Transverse colon (tissue), 4 donors: ENCODE measurements at regions not wholly inside any gene's neighbourhood (a gene's known extent, or its start where the extent isn't known, plus 50 kb on each side); places are given as distances from the start of the nearest gene placed in this dataset.
"Not testable (repeated sequence)": the region's sequence is repeated elsewhere in the genome, so short reads cannot be mapped to it uniquely, and the experiment has no call there.

Experiments
- DNase-seq: peaks from one replicate; pipeline ENCODE4 v3.0.0-alpha.2; 2019
- H3K27ac ChIP-seq, 4 donors: fragments of 200-600 bp; sonication (generic); 2 replicates each; pipeline ENCODE4 v1.5.1; 2016 to 2018; ENCODE audit warnings: inconsistent platforms in 4 of 4
- H3K27me3 ChIP-seq: fragments of 200-600 bp; sonication (generic); 2 replicates; pipeline ENCODE4 v1.5.1; 2017; ENCODE audit warnings: inconsistent platforms
- H3K36me3 ChIP-seq, 4 donors: fragments of 200-600 bp; sonication (generic); 2 replicates each; pipeline ENCODE4 v1.5.1; 2017 to 2019; ENCODE audit warnings: inconsistent platforms in 4 of 4
- H3K4me1 ChIP-seq, 4 donors: fragments of 200-600 bp; sonication (generic); 2 replicates each; pipeline ENCODE4 v1.5.1; 2017 to 2020; ENCODE audit warnings: inconsistent platforms in 4 of 4
- H3K4me3 ChIP-seq, 4 donors: fragments of 200-600 bp; sonication (generic); 1 replicate in 1 of 4; 2 replicates in 3 of 4; pipeline versions ENCODE4 v1.5.1 to v1.6.1; 2017 to 2019; ENCODE audit warnings: inconsistent platforms in 4 of 4
- H3K9me3 ChIP-seq, 2 donors: fragments of 200-600 bp; sonication (generic); 2 replicates each; pipeline ENCODE4 v1.5.1; 2017 to 2019; ENCODE audit warnings: inconsistent platforms in 2 of 2
- CTCF ChIP-seq, 5 experiments: fragments of 200-600 bp in 3 of 5; fragments of 450-650 bp in 2 of 5; sonication (generic) in 3 of 5; IDR thresholded peaks; 1 replicate in 2 of 5; 2 replicates in 3 of 5; pipeline ENCODE4 v1.5.1; 2016 to 2017; ENCODE audit warnings: antibody characterized with exemption in 5 of 5, inconsistent platforms in 3 of 5, mild to moderate bottlenecking in 2 of 5, moderate library complexity in 1 of 5
- EP300 ChIP-seq: sonication (generic); formaldehyde crosslinking; IDR thresholded peaks from one replicate; pipeline ENCODE4 v1.6.1; 2017; ENCODE audit warnings: antibody characterized with exemption, low read depth
- POLR2A ChIP-seq: fragments of 450-650 bp; IDR thresholded peaks from one replicate; pipeline ENCODE4 v1.6.1; 2016; ENCODE audit warnings: antibody characterized with exemption, mild to moderate bottlenecking, moderate library complexity
- POLR2AphosphoS5 ChIP-seq, 3 donors: sonication (generic); formaldehyde crosslinking; IDR thresholded peaks; one replicate each; pipeline ENCODE4 v1.6.1; 2016; ENCODE audit warnings: antibody characterized with exemption in 3 of 3
- WGBS, 2 donors: methylation state at CpG; one replicate each; pipeline ENCODE4 v1.1.5; 2018; ENCODE audit warnings: low coverage in 1 of 2; 5-methylcytosine and 5-hydroxymethylcytosine counted together
- in situ Hi-C, 4 donors: fragments of 200-750 bp; cut with MboI; loops; one replicate each; pipeline versions ENCODE4 v1.15.0 to v1.15.1; 2017; ENCODE audit warnings: low sequenced_read_pairs in 3 of 4, low pct_ligation_motif_present in 1 of 4, low pct_unique_long_range_greater_than_20kb in 1 of 4
- intact Hi-C: fragments of 100-400 bp; cut with DNase I; formaldehyde crosslinking; loops from one replicate; pipeline ENCODE4 v1.15.1; 2023; ENCODE audit warnings: low total_unique reads

- H3K4me3 ChIP-seq, result no peak overlapping the region
- H3K27me3 ChIP-seq, result no peaks in the 10 kb centered on the region
- no peaks in the 10 kb centered on the region for H3K9me3 ChIP-seq
- intact Hi-C loops (no loop called here), in situ Hi-C loops (no loop called here)
- no peak overlapping the region for H3K27ac ChIP-seq
- H3K36me3 ChIP-seq, result no peaks in the 10 kb centered on the region
- H3K4me1 ChIP-seq, result no peaks in the 10 kb centered on the region
- 82 to 84% methylated on average over 1 of the region's 1 CpG for WGBS, 2 donors
- TF ChIP-seq POLR2A (no peak), POLR2AphosphoS5 (IDR thresholded peaks at IDR 0.05) (no peak), CTCF (IDR thresholded peaks at IDR 0.05) (no peak), EP300 (no peak)
- no peak for DNase-seq
Observed at GRCh38 chr6:85346196-85346595, 103.7 kb upstream of the NT5E start.

- intact Hi-C loops (no loop called here), in situ Hi-C loops (no loop called here)
Observed at GRCh38 chr6:85344996-85345395, 104.9 kb upstream of the NT5E start.

GRCh38 chr6:85343428-85343827 lies 106.5 kb upstream of the NT5E start:
- Histone ChIP-seq H3K27me3 (no peaks in the 10 kb centered on the region), H3K27ac (no peak overlapping the region), H3K4me3 (no peak overlapping the region), H3K9me3 (no peaks in the 10 kb centered on the region), H3K4me1 (no peaks in the 10 kb centered on the region), H3K36me3 (no peaks in the 10 kb centered on the region)
- WGBS, 2 donors, result 42 to 83% methylated on average over 1 of the region's 1 CpG
- TF ChIP-seq POLR2AphosphoS5 (IDR thresholded peaks at IDR 0.05) (no peak), POLR2A (no peak), CTCF (IDR thresholded peaks at IDR 0.05) (no peak), EP300 (no peak)
- in situ Hi-C loops, result no loop called here
- intact Hi-C loops, result no loop called here
- DNase-seq, result no peak

More at GRCh38 chr6:85344996-85345395, 104.9 kb upstream of the NT5E start:
- Histone ChIP-seq H3K36me3 (no peaks in the 10 kb centered on the region), H3K4me1 (no peaks in the 10 kb centered on the region), H3K4me3 (no peak overlapping the region), H3K9me3 (no peaks in the 10 kb centered on the region), H3K27ac (no peak overlapping the region), H3K27me3 (no peaks in the 10 kb centered on the region)
- TF ChIP-seq CTCF (IDR thresholded peaks at IDR 0.05), result no peak
- no peak for TF ChIP-seq POLR2AphosphoS5 (IDR thresholded peaks at IDR 0.05)
- no peak for TF ChIP-seq EP300
- TF ChIP-seq POLR2A, result no peak
- DNase-seq, result no peak
- 34 to 50% methylated on average over 1 of the region's 1 CpG for WGBS, 2 donors

- intact Hi-C loops, result no loop called here
- DNase-seq, result no peak
- no peak overlapping the region for H3K27ac ChIP-seq
- H3K4me1 ChIP-seq, result no peaks in the 10 kb centered on the region
- no peaks in the 10 kb centered on the region for H3K36me3 ChIP-seq
- peaks cover 5% of the 10 kb centered on the region for H3K27me3 ChIP-seq
- 57 to 82% methylated on average over 2 to 4 of the region's 4 CpGs for WGBS, 2 donors
- in situ Hi-C loops, result loop anchor here in 1 of 4 donors (10.0 kb wide), 1 partner anchor 904 kb away; no protein-coding TSS in a partner anchor
- no peaks in the 10 kb centered on the region for H3K9me3 ChIP-seq
- no peak overlapping the region for H3K4me3 ChIP-seq
- TF ChIP-seq CTCF (IDR thresholded peaks at IDR 0.05), result no peak
- TF ChIP-seq POLR2A, result no peak
- no peak for TF ChIP-seq EP300
- no peak for TF ChIP-seq POLR2AphosphoS5 (IDR thresholded peaks at IDR 0.05)
Observed at GRCh38 chr6:85329196-85329595, 120.7 kb upstream of the NT5E start.

- H3K27ac ChIP-seq, H3K9me3 ChIP-seq, DNase-seq, H3K4me1 ChIP-seq, intact Hi-C loops, H3K4me3 ChIP-seq, H3K36me3 ChIP-seq, H3K27me3 ChIP-seq: not testable (repeated sequence)
- in situ Hi-C loops, result loop anchor here in 1 of 4 donors (10.0 kb wide), 1 partner anchor 901 kb away; no protein-coding TSS in a partner anchor
- 92% methylated on average over 16 of the region's 31 CpGs; no CpG with 5 or more reads in 1 of the 2 donors for WGBS, 2 donors
Observed at GRCh38 chr6:85325811-85326210, 124.1 kb upstream of the NT5E start.
